ENCODE measurements at regions not wholly inside any gene's neighbourhood (a gene's known extent, or its start where the extent isn't known, plus 50 kb on each side); places are given as distances from the start of the nearest gene placed in this dataset.

DNA sequence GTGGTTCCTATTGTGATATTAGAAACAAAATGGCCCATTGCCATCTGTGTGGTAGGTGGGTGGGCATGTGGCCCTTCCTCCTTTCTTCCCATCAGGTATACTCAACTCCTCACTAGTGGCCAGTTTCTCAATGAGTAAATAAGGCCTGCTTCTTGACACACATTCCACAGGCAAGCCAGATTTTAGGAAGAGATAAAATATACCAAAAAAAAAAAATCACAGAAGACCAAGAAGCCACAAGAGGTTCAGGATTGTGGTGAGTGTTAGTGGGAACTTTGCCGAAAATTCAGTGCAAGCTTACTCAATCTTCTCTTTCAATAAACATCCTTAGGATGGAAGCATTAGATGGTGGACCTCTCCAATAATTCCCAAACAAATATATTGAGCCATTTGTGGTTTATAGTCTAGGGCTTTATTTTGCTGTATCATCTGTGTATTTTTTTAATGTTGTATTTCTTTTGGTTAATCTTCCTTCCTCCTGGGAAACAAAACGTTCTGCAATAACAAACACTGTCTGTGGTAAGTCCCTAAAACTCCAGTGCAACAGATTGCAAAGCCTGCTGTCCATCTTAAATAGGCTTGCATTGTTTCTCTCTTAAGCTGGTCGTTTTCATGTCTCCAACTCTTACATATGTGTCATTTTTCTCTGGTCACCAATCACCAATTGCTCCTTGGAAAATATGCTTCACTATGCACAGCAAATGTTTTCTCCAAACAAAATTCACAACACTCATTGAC is 289.9 kb upstream of the KITLG start:
- H3K27ac ChIP-seq: peak overlapping the region; percentile 87
- H3K79me2 ChIP-seq (ENCODE audit: insufficient read depth, low read depth): no peaks in the 10 kb centered on the region
- H3K27me3 ChIP-seq (ENCODE audit: insufficient read depth, low read depth): no peaks in the 10 kb centered on the region
- peak overlapping the region; percentile 46 for H2AFZ ChIP-seq (ENCODE audit: low read depth)
- peaks cover 42% of the 10 kb centered on the region for H3K4me1 ChIP-seq (ENCODE audit: low read depth, poor library complexity, severe bottlenecking)
- H3K9ac ChIP-seq: peak overlapping the region; percentile 51
- H4K20me1 ChIP-seq (ENCODE audit: insufficient read depth): no peaks in the 10 kb centered on the region
- no peaks in the 10 kb centered on the region for H3K36me3 ChIP-seq (ENCODE audit: insufficient read depth)
- H3K4me3 ChIP-seq (IDR thresholded peaks at IDR 0.05; ENCODE audit: insufficient read depth, low read depth, low read length): no peak overlapping the region
- TF ChIP-seq, protein P1, sequence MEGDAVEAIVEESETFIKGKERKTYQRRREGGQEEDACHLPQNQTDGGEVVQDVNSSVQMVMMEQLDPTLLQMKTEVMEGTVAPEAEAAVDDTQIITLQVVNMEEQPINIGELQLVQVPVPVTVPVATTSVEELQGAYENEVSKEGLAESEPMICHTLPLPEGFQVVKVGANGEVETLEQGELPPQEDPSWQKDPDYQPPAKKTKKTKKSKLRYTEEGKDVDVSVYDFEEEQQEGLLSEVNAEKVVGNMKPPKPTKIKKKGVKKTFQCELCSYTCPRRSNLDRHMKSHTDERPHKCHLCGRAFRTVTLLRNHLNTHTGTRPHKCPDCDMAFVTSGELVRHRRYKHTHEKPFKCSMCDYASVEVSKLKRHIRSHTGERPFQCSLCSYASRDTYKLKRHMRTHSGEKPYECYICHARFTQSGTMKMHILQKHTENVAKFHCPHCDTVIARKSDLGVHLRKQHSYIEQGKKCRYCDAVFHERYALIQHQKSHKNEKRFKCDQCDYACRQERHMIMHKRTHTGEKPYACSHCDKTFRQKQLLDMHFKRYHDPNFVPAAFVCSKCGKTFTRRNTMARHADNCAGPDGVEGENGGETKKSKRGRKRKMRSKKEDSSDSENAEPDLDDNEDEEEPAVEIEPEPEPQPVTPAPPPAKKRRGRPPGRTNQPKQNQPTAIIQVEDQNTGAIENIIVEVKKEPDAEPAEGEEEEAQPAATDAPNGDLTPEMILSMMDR (conservative IDR thresholded peaks at IDR 0.05; ENCODE audit: low read depth, low read length): no peak
- H3K4me2 ChIP-seq: peak overlapping the region; percentile 81

DNA sequence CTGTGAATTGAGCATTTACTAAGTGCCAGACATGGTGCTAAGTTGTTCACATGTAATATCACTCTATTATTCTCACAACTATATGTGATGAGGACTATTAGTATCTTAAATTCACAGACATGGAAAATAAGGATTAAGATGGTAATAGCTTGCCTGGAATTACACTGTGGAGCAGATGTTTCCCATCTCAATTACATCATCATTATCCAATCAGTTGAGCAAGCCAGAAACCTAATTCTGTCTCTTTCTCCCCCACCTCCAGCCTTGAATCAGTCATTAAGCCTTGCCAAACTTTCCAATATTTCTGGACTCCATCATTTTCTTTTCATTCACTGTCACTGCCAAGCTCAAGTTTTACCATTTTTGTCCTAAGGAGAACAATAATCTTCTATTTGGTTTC is 287.8 kb upstream of the KITLG start:
- H3K9ac ChIP-seq: no peak overlapping the region
- no peaks in the 10 kb centered on the region for H3K79me2 ChIP-seq (ENCODE audit: insufficient read depth, low read depth)
- no peak overlapping the region for H3K27ac ChIP-seq
- TF ChIP-seq, protein P1 (conservative IDR thresholded peaks at IDR 0.05; ENCODE audit: low read depth, low read length): no peak
- no peak overlapping the region for H3K4me3 ChIP-seq (IDR thresholded peaks at IDR 0.05; ENCODE audit: insufficient read depth, low read depth, low read length)
- H3K27me3 ChIP-seq (ENCODE audit: insufficient read depth, low read depth): no peaks in the 10 kb centered on the region
- no peak overlapping the region for H2AFZ ChIP-seq (ENCODE audit: low read depth)
- H3K4me1 ChIP-seq (ENCODE audit: low read depth, poor library complexity, severe bottlenecking): peaks cover 43% of the 10 kb centered on the region
- no peak overlapping the region for H3K4me2 ChIP-seq
- H4K20me1 ChIP-seq (ENCODE audit: insufficient read depth): no peaks in the 10 kb centered on the region
- H3K36me3 ChIP-seq (ENCODE audit: insufficient read depth): no peaks in the 10 kb centered on the region

DNA sequence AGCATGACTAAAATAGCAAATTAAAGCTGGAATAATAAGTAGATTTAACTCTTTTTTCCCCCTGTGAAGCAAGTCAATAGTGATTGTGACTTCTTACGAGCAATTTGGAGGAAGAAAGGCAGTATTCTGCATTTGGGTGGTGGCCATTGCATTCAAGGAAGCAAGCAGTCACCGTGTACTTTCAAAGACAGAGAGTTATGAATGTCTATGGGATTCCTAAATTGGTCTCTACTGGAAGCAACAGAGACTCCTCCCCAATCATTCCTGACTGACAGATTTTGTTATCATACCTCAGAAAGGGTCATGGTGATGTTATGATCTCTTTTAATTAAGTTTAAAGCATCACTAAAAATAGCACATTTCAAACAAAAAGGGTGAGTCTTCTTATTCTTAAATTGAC is 287.2 kb upstream of the KITLG start:
- Histone ChIP-seq H3K9ac (no peak overlapping the region), H3K4me1 (ENCODE audit: low read depth, poor library complexity, severe bottlenecking) (peaks cover 49% of the 10 kb centered on the region), H3K4me3 (IDR thresholded peaks at IDR 0.05; ENCODE audit: insufficient read depth, low read depth, low read length) (no peak overlapping the region), H3K79me2 (ENCODE audit: insufficient read depth, low read depth) (no peaks in the 10 kb centered on the region), H3K27me3 (ENCODE audit: insufficient read depth, low read depth) (no peaks in the 10 kb centered on the region), H3K27ac (no peak overlapping the region), H3K4me2 (no peak overlapping the region), H4K20me1 (ENCODE audit: insufficient read depth) (no peaks in the 10 kb centered on the region), H2AFZ (ENCODE audit: low read depth) (no peak overlapping the region), H3K36me3 (ENCODE audit: insufficient read depth) (no peaks in the 10 kb centered on the region)
- TF ChIP-seq, protein P1 (conservative IDR thresholded peaks at IDR 0.05; ENCODE audit: low read depth, low read length): no peak

DNA sequence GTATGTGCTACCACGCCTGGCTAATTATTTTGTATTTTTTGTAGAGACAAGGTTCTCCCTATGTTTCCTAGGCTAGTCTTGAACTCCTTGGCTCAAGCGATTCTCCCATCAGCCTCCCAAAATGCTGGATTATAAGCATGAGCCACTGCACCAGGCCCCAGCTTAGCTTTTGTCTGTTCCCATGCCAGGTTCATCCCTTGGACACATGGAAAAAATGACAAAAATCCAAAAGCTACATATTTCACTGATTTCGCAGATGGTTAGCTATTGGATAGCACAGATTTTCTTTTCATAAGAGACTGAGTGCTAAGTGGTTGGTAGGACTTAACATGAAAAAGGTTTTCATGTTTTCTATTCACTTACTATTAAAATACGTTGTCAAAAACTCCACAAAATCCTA is 286.6 kb upstream of the KITLG start:
- TF ChIP-seq, protein P1 (conservative IDR thresholded peaks at IDR 0.05; ENCODE audit: low read depth, low read length): no peak

More for the DNA sequence above, 286.6 kb upstream of the KITLG start:
- no peak overlapping the region for H3K9ac ChIP-seq
- no peaks in the 10 kb centered on the region for H3K36me3 ChIP-seq (ENCODE audit: insufficient read depth)
- H3K27me3 ChIP-seq (ENCODE audit: insufficient read depth, low read depth): no peaks in the 10 kb centered on the region
- H2AFZ ChIP-seq (ENCODE audit: low read depth): no peak overlapping the region
- peaks cover 49% of the 10 kb centered on the region for H3K4me1 ChIP-seq (ENCODE audit: low read depth, poor library complexity, severe bottlenecking)
- no peak overlapping the region for H3K4me2 ChIP-seq
- H3K4me3 ChIP-seq (IDR thresholded peaks at IDR 0.05; ENCODE audit: insufficient read depth, low read depth, low read length): no peak overlapping the region
- no peaks in the 10 kb centered on the region for H4K20me1 ChIP-seq (ENCODE audit: insufficient read depth)
- H3K79me2 ChIP-seq (ENCODE audit: insufficient read depth, low read depth): no peaks in the 10 kb centered on the region
- H3K27ac ChIP-seq: no peak overlapping the region
